ENCODE measurements at regions not wholly inside any gene's neighbourhood (a gene's known extent, or its start where the extent isn't known, plus 50 kb on each side); places are given as distances from the start of the nearest gene placed in this dataset.

GRCh38 chr15:48002767-48003166 is 118.0 kb upstream of the SLC24A5 start:
- TF ChIP-seq, protein P1, sequence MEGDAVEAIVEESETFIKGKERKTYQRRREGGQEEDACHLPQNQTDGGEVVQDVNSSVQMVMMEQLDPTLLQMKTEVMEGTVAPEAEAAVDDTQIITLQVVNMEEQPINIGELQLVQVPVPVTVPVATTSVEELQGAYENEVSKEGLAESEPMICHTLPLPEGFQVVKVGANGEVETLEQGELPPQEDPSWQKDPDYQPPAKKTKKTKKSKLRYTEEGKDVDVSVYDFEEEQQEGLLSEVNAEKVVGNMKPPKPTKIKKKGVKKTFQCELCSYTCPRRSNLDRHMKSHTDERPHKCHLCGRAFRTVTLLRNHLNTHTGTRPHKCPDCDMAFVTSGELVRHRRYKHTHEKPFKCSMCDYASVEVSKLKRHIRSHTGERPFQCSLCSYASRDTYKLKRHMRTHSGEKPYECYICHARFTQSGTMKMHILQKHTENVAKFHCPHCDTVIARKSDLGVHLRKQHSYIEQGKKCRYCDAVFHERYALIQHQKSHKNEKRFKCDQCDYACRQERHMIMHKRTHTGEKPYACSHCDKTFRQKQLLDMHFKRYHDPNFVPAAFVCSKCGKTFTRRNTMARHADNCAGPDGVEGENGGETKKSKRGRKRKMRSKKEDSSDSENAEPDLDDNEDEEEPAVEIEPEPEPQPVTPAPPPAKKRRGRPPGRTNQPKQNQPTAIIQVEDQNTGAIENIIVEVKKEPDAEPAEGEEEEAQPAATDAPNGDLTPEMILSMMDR (IDR thresholded peaks at IDR 0.05; ENCODE audit: borderline replicate concordance, extremely low read depth, low read length, poor library complexity, severe bottlenecking): no peak
- TF ChIP-seq EZH2 (IDR thresholded peaks at IDR 0.05; ENCODE audit: borderline replicate concordance, low read depth, low read length, severe bottlenecking): no peak

Measured in DND-41 (cell line).